Fibroblast of skin of back (primary cell): ENCODE measurements at regions not wholly inside any gene's neighbourhood (a gene's known extent, or its start where the extent isn't known, plus 50 kb on each side); places are given as distances from the start of the nearest gene placed in this dataset.
"Not testable (repeated sequence)": the region's sequence is repeated elsewhere in the genome, so short reads cannot be mapped to it uniquely, and the experiment has no call there.

ENCODE experiments used
- DNase-seq: peaks from one replicate; pipeline ENCODE4 v3.0.0-alpha.2; 2013

DNA sequence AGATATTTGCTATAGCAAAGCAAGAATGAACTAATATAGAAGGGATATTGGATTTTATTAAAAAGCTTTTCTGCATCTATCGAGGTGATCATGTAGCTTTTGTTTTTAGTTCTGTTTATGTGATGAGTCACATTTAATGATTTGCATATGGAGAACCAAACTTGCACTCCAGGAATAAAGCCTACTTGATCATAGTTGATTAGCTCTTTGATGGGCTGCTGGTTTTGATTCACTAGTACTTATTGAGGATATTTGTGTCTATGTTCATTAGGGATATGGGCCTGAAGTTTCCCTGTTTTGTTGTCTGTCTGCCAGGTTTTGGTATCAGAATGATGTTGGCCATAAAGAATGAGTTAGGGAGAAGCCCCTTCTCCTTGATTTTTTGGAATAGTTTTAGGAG lies 310.7 kb downstream of the ARPP21 start:
- no peak for DNase-seq

DNA sequence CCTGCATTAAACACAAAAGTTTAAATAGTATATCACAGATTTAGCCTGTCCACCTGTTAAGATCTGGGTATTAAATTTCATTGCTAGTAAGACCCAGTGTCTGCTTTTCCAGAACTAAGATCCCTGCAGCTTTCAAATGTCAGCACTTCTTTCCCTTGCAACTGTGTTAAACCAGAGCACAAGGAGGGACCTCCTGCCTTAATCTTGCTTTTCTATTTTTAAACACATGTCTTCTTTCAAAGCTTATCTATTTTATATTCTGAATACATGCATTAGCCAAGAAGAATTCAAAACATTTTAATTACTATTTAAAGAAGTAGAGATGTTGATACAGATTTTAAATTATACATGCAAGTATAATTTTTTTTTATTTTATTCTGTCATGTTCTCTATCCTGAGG lies 315.1 kb downstream of the ARPP21 start:
- DNase-seq: no peak

DNA sequence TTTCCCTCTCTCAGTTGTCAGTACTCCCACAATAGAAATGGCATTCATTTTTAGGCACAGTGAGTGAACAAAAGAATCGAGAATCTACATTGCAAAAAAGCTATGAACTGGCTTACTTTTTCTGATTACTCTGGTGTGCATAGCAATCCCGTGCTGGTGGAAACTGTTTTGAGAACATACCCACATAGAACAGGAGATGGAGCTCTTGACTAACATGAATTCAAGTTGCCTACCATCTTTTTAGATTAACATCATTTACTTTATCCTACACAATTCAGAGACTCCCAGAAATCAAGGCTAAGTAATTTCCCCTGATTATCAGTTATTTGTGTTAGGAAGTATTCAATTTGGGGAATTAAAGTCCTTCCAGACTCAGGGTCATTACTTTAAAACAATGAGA lies 326.6 kb downstream of the ARPP21 start:
- DNase-seq: peak; percentile 43

DNA sequence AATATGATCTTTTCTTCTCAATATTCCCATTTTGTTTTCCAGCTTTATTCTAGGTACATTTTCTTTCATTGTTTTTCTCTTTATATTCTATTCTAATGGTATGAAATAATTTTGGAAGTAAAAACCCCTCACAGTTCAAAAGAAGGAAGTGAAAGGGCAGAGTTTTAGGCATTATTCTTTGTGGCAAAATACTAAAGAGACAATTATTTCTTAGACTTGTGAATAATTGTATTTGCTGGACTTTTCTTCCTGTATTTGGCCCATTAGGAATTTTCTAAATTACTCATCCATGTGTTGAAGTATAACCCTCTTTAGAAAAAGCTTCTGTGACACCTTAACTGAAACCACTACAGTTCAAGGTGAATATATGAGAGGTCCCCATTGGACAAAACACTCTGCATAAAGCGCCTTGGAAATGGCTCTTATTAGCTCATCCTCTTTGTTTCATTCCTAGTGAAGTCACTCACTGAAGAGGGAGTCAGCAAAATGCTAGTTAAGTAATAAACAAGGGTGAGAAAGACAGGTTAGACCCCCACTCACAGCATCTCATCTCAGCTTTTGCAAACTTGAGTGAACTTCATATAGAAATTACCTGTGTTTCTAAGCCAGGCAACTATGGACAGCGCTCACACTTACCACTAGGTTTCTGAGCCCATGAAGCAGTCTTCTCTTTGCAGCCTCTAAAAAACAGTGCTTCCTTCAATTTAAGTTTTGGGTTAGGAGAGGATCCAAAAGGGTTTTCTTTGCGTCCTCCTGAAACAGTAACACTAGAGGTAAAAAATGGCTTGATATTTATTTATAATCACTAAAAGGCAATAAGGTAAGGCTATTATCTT lies 327.5 kb downstream of the ARPP21 start:
- DNase-seq: no peak

DNA sequence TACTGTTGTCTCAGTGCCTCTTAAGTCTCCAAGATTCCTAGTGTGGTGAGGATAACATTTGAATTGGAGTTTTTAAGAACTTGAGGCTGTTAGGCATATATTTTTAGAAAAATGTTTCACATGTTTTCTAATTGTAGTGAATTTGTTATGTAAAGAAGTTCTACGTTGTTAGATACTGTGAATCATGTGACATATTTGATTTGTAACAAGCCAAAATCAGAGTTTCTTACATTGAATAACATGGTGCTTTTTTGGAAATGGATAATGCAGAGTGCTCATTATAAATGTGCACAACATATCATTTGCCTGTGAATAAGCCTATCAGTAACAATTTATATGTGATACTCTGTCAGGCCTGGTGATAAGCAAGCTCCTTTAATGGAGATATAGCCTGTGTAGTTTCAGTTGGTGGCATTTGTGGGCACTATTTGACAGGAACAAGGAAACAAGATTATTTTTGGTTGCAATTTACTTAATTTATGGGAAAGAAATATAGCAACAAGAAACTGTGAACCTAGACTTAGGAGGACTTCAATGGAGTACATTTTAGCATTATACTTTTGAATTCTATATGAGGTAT lies 328.8 kb downstream of the ARPP21 start:
- no peak for DNase-seq

DNA sequence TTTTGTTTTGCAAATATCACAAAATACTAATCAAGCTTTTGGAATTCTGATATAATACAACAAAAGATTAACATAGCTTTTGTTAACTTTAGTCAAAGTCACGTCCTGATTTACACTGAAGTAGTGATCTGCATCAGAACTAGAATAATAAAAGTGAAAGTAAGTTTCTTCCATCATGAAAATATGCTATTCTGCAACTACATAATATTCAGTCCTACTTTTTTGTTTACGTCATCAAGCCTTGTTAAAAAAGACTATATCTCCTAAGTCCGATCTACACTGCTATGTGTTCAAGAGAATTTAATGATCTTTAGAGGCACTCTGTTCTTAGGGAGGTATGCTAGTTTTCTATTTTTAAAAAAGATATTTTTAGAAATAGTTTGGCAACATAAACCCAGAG lies 330.1 kb downstream of the ARPP21 start:
- no peak for DNase-seq

DNA sequence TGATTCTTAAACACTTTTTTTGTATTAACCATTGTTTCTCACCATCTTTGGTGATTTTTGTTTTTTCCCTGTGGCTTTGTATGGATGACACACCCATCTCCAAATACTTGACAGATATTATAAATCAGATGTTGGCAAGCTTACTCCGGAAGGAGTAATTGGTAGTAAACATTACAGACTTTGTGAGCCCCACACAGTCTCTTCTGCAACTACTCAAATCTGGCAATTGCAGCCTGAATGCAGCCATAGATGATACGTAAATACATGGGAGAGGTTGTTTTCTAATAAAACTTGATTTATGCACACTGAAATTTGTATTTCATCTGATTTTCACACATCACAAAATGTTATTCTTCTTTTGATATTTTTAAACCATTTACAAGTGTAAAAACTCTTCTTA lies 331.5 kb downstream of the ARPP21 start:
- no peak for DNase-seq

DNA sequence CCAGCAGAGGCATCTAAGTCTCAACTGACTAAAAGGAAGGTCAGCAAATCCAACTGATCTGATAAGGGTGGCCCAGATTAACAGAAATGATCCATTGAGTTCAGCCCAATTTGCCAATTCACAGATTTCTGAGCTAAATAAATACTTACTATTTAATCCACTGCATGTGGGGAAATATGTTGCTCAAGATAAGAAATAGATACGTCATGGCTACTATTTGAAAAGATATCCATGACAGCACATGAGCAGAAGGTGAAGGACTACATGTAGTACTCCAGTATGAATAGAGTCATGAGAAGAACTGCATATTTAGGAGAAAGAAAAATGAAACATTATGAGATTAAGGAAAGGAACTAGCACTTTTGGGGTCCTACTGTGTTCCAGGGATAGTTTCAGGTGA lies 332.4 kb downstream of the ARPP21 start:
- DNase-seq: no peak

DNA sequence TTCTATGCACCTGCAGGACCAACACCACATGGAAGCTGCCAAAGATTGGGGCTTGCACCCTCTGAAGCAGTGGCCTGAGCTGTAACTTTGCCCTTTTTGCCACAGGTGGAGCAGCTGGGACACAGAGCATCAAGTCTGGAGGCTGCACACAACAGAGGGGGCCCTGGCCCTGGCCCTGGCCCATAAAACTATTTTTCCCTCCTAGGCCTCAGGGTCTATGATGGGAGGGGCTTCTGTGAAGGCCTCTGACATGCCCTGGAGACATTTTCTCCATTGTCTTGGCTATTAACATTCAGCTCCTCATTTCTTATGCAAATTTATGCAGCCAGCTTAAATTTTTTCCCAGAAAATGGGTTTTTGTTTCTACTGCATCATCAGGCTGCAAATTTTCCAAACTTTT lies 335.5 kb downstream of the ARPP21 start:
- no peak for DNase-seq

DNA sequence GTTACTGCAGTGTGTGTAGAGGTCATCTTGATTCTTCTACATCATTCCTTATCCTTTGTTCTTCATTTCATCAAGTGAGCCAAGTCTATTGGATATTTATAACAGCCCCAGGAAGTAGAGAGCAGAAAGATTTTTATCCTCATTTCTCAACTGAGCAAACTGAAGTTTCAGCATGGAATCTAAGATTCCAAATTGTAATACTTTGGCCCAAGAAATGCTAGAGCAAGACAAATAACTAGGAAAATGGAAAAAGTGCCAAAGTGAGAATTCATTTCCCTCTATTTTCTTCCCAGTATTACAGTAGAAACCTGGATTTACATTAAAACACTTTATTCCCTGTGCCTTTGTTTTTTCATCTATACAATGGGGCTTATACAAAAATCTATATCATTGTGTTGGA lies 346.8 kb downstream of the ARPP21 start:
- no peak for DNase-seq

DNA sequence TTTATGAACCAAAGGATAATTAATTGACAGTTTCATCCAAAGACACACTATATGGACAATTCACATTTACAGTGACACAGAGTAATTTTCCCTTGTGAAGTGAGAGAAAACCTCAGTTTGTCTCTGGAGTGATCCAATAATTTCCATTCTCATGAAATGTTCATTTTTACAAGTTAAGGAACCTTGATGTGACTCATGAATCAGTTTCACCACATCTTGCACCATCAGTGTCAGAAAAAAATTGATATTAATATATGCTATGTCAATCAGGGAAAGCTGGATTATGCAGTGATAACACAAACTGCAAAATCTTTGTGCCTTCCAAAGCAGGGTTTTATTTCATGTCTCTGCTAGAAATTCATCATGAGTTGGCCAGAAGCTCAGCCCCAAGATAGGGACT lies 348.1 kb downstream of the ARPP21 start:
- DNase-seq: no peak

DNA sequence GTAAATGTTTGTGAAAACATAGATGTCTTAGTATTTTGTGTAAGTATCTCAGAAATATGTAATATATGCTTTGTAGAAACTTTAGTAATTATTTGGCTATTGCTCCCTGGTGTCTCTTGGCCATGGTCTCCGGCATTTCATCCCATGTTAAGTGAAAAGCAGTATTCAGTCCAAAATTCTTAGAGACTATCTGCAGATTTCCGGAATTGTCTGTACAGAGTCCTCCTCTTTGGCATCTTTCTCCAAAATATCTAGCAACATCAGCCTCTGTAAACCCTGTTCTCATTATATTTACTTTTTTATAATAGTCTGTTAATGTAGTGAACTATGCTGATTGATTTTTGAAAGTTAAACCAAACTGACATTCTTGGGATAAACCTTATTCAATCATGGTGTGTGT lies 352.7 kb downstream of the ARPP21 start:
- no peak for DNase-seq

DNA sequence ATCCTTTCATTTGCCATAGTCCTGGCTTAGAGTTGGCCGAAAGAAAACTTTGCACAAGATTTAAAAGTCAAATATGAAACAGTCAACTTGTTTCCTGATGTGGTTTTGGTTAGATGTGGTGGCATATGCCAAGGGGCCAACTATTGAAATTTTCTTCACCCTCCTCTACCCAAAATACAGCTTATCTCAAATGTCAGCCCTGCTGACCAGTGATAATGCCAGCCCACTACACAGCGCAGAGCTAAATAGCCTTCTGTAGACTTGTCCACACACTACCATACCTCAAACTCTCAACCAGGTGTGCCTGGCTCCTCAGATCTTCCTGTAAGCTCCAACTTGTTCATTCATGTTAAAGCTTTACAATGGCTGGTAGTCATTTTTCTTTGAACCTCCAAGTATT lies 368.5 kb upstream of the STAC start:
- DNase-seq: no peak

DNA sequence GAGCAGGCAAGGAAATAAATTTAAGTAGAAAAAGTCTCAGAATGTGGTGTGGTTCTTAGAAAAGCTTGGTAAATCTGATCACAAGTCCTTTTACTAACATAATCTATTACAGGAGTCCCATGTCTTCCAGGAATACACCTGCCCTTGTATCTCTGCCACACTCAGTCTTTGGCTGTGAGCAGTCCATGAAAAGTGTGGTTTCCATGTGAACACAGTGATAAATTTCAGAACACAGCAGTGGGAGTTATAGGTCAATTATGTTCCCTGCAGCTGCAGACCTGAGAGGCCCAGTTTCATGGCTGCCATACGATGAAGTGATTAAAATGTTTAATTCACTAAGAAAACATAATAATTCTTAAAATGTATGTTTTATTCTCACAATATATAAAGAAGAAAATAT lies 366.9 kb upstream of the STAC start:
- no peak for DNase-seq

DNA sequence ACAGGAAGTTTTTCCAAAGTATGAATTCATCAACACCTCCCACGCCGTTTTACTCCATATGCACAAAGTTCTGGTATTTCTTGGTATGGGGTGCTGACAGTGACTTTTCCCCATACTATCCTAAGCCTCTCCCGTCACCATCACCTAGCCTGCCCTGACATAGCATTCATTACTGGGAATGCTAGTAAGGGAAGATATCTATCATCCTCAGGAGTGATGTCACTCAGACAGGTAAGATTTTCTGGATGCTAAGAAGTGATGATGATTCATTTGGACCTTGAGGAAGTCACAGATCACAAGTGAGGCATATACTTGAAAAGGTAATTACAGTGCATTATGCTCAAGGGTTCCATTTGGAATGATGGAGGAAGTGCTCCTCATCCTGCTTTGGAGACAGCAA lies 355.1 kb upstream of the STAC start:
- DNase-seq: no peak

DNA sequence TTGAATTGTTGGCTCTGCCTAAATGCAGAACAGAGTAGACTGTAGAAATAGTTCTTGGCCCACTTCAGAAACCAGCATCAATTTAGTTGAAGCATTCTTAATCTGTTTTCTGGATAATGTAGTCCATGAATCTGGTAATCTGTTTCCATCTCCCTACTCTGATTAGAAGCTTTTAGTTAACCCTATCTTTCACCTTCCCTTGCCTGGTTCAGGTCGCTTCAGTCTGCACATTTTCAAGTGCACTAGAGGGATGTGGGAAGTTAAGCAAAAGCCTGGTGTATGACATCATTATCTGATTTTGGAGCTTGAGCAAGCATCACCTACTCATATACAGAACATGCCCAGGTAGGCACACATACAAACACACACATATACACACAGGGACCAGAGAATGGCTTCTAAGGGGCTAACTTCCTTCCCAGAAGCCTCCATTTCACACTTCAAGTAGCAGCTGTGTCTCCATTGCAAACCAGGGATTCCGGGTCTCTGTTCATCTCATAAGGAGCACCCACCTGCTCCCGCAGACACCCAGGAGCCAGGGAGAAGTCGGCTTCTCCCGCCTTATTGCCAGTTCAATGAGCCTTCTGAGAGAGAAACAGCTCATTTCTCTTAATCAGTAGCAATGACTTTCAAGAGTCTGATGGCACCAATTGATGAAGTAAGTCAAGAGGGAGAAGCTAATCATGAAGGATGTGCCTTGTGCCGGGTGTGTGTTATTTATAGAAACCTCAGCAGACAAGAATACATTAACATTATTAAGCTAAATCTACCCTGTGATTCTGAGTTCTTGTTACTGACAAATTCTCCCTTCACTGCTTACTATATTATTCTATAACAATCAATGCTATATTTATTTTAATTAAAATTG lies 347.9 kb upstream of the STAC start:
- no peak for DNase-seq

DNA sequence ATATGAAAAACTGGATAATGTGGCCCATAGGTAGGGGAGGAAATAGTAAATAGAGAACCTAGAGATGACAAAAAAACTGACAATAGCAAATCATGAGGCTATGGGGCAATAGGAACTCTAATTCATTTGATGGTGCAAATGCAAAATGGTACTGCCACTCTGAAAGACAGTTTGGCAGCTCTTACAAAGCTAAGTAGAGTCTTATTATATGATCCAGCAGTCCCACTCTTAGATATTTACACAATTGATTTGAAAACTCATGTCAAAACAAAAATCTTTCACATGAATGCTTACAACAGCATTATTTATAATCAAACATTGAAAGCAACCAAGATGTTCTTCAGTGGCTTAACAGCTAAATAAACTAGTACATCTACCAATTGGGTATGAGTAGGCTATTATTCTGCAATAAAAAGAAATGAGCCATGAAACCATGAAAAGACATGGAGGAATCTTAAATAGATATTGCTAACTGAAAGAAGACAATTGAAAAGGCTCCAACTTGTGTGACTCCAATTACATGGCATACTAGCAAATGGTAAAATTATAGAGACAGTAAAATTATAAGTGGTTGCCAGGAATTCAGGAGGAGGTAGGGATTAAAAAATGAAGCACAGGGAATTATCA lies 321.8 kb upstream of the STAC start:
- DNase-seq: no peak

DNA sequence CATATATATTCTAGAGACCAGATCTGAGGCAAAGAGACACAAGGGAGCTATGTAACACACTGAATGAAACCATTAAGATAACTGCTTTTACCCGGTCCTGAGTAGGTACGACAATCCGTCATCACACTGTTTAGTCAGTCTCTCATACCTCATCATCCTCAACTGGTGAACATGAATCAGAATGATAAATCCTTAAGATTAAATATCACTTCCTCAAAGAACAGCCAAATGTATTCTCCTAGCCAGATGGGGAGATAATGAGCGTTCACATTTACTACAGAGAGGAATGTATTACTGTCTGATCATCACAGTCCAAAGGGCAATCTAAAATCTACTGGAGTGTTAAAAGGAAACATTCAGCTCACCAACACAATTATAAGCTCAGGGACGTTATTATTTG lies 319.4 kb upstream of the STAC start:
- DNase-seq: no peak

DNA sequence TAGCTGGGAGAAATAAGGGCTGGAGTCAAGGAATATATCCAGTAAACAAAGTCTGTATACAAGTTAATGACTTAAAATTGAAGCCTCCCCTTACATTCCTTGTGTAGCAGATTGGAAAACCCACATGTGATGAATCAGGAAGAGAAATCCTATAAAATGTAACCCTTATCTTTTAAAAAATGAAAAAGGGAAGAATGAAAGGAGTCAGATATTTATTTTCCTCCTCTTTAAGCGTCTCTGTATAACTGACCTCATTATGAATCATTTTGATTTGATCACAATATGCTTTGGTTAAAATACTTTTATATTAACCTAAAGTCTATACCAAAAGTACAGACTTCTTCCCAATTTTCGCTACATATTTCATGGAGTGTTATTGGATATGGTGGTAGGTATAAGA lies 316.3 kb upstream of the STAC start:
- DNase-seq: no peak

DNA sequence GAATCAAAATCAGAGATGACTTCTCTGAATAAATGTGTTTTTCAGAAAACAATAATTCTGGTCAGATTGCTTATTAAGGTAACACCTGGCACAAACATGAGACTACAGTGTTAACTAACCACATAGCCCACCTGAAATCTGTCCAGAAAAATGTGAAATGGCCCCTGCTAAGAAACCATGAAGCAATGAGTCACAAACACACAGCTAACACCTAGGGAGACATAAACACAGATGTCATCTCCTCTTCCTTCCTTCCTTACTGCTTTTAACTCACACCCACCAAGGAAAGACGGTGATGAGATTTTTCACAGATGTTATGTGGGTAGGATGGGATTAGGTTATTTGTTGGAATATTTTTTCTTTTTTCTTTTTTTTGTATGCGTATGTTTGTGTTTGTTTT lies 315.0 kb upstream of the STAC start:
- DNase-seq: no peak

DNA sequence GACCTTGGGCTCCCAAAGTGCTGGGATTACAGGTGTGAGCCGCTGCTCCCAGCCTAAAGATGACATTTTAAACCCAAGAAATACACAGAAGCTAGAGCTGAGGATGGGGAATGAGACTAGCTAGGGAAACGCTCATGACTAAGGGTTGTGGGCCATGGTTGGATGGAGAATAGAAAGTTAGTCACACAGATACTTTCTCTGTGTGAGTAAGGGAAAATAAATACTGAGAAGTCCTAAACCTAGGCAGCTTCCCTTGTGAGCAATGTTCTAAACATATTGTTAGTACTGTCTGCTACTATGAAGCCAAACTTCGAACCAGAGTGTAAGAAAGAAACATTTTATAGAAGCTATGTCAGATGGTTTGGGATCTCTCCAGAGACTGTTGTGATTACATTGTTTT lies 304.8 kb upstream of the STAC start:
- no peak for DNase-seq

DNA sequence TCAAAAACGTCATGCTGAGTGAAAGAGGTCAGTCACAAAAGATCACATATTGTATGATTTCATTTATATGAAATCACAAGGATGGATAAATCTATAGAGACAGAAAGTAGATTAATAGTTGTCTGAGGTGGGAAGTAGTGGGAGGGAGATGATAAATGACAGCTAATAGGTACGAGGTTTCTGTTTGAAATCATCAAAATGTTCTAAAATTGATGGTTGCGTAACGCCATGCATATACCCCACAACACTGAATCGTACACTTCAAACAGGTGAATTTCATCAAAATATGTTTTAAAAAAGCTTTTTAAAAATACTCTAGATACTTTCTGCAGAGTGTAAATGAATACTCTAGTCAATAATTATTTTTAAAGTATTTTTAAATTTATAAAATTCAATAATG lies 303.0 kb upstream of the STAC start:
- no peak for DNase-seq

DNA sequence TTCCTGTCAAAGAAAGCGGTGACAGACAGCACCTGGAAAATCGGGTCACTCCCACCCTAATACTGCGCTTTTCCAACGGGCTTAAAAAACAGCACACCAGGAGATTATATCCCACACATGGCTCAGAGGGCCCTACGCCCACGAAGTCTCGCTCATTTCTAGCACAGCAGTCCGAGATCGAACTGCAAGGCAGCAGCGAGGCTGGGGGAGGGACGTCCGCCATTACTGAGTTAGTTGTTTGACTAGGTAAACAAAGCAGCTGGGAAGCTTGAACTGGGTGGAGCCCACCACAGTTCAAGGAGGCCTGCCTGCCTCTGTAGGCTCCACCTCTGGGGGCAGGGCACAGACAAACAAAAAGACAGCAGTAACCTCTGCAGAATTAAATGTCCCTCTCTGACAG lies 297.3 kb upstream of the STAC start:
- DNase-seq: not testable (repeated sequence)
